ENCODE measurements at regions not wholly inside any gene's neighbourhood (a gene's known extent, or its start where the extent isn't known, plus 50 kb on each side); places are given as distances from the start of the nearest gene placed in this dataset.

DNA sequence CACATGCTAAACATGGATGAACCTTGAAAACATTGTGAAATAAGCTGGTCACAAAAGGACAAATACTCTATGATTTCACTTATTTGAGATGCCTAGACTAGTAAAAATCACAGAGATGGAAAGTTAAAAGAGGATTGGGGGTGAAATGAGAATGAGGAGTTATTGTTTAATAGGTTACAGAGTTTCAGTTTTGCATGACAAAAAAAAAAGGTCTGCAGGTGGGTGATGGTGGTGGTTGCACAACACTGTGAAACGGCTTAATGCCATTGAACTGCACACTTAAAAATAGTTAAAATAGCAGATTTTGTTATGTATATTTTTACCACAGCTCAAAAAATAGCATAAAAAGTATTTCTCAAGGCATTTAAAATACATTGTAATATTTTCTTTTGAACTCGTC lies 151.9 kb upstream of the NRXN3 start:
- Histone ChIP-seq H2BK5ac (ENCODE audit: low read length) (no peak overlapping the region), H3K27me3 (ENCODE audit: insufficient read depth, low read length, poor library complexity) (no peaks in the 10 kb centered on the region), H3K56ac (ENCODE audit: low read length) (no peak overlapping the region), H3K36me3 (ENCODE audit: control insufficient read depth, insufficient read depth, low read length) (no peaks in the 10 kb centered on the region), H3K79me2 (ENCODE audit: control insufficient read depth, insufficient read depth, low read length) (no peaks in the 10 kb centered on the region), H3K4me2 (ENCODE audit: low read length) (no peak overlapping the region), H4K5ac (ENCODE audit: low read length) (no peak overlapping the region), H3K23ac (ENCODE audit: low read length) (no peak overlapping the region), H3K4me1 (ENCODE audit: control insufficient read depth, low read depth, low read length) (no peaks in the 10 kb centered on the region), H2BK120ac (ENCODE audit: low read depth, low read length) (no peak overlapping the region), H3K9ac (ENCODE audit: low read length) (no peak overlapping the region), H3K27ac (ENCODE audit: low read depth, low read length) (no peak overlapping the region), H2AK5ac (ENCODE audit: low read length) (no peak overlapping the region), H4K8ac (ENCODE audit: low read depth, low read length) (no peak overlapping the region), H2BK15ac (replicated peaks; ENCODE audit: low read depth) (no peak overlapping the region), H3K4me3 (ENCODE audit: low read length) (no peak overlapping the region), H3K4ac (ENCODE audit: low read depth, low read length) (no peak overlapping the region), H3K79me1 (ENCODE audit: low read length) (no peaks in the 10 kb centered on the region), H3K18ac (ENCODE audit: low read length) (no peak overlapping the region)
- no CpG with 5 or more reads among the region's 2 CpGs for WGBS (ENCODE audit: extremely low coverage, insufficient coverage, low lambda C conversion rate)
- DNase-seq, result no peak

DNA sequence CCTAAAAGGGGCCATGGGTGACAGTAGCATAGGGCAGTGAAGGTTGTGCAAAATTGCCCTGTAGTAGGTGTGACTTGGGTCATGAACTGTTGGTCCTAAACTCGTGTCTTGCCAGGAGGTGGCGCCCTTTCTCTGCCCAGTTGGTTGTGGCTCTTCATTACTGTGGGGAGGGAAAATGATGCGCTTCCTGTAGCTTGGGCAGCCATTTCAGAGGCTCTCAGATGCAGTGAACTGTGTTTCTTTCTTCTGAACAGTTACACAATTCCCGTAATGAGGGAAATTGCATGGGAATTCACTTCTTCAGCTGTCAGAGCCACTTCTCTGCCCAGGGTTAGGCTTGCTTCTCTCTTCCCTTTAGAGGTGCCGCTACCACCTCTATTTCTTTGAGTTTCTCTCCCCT lies 148.1 kb upstream of the NRXN3 start:
- no peak overlapping the region for H3K23ac ChIP-seq (ENCODE audit: low read length)
- no peaks in the 10 kb centered on the region for H3K79me2 ChIP-seq (ENCODE audit: control insufficient read depth, insufficient read depth, low read length)
- H3K36me3 ChIP-seq (ENCODE audit: control insufficient read depth, insufficient read depth, low read length), result no peaks in the 10 kb centered on the region
- DNase-seq, result peak; percentile 91
- no peak overlapping the region for H3K4me2 ChIP-seq (ENCODE audit: low read length)
- no peak overlapping the region for H3K56ac ChIP-seq (ENCODE audit: low read length)
- no peak overlapping the region for H2BK15ac ChIP-seq (replicated peaks; ENCODE audit: low read depth)
- H3K4me3 ChIP-seq (ENCODE audit: low read length), result no peak overlapping the region
- no peaks in the 10 kb centered on the region for H3K79me1 ChIP-seq (ENCODE audit: low read length)
- H3K4me1 ChIP-seq (ENCODE audit: control insufficient read depth, low read depth, low read length), result no peaks in the 10 kb centered on the region
- H4K8ac ChIP-seq (ENCODE audit: low read depth, low read length), result no peak overlapping the region
- no peaks in the 10 kb centered on the region for H3K27me3 ChIP-seq (ENCODE audit: insufficient read depth, low read length, poor library complexity)
- H2BK5ac ChIP-seq (ENCODE audit: low read length), result no peak overlapping the region
- no peak overlapping the region for H3K4ac ChIP-seq (ENCODE audit: low read depth, low read length)
- no peak overlapping the region for H3K18ac ChIP-seq (ENCODE audit: low read length)
- no peak overlapping the region for H3K27ac ChIP-seq (ENCODE audit: low read depth, low read length)
- H3K9ac ChIP-seq (ENCODE audit: low read length), result no peak overlapping the region
- no CpG with 5 or more reads among the region's 5 CpGs for WGBS (ENCODE audit: extremely low coverage, insufficient coverage, low lambda C conversion rate)
- no peak overlapping the region for H2BK120ac ChIP-seq (ENCODE audit: low read depth, low read length)
- H4K5ac ChIP-seq (ENCODE audit: low read length), result no peak overlapping the region
- no peak overlapping the region for H2AK5ac ChIP-seq (ENCODE audit: low read length)

DNA sequence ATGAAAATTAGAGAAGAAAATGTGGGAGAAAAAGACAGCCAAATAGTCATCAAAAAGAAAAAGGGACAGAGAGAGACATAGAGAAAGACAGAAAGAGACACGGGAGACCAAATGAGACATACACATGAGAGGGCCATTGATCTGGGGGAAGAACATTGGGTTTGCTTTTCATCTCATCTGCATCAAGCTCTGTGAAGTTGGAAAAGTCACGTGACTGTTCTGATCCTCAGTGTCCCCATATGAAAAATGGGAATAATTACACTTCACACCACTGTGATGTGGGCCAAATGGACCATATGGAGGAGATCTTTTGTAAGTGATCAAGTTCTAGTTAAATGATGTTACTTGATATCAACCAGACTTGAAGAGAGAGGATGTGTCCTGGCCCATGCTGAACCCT lies 147.1 kb upstream of the NRXN3 start:
- Histone ChIP-seq H3K23ac (ENCODE audit: low read length) (no peak overlapping the region), H2BK120ac (ENCODE audit: low read depth, low read length) (no peak overlapping the region), H3K27ac (ENCODE audit: low read depth, low read length) (no peak overlapping the region), H3K56ac (ENCODE audit: low read length) (no peak overlapping the region), H4K8ac (ENCODE audit: low read depth, low read length) (no peak overlapping the region), H3K4me1 (ENCODE audit: control insufficient read depth, low read depth, low read length) (no peaks in the 10 kb centered on the region), H2BK5ac (ENCODE audit: low read length) (no peak overlapping the region), H3K18ac (ENCODE audit: low read length) (no peak overlapping the region), H3K36me3 (ENCODE audit: control insufficient read depth, insufficient read depth, low read length) (no peaks in the 10 kb centered on the region), H3K27me3 (ENCODE audit: insufficient read depth, low read length, poor library complexity) (no peaks in the 10 kb centered on the region), H4K5ac (ENCODE audit: low read length) (no peak overlapping the region), H3K9ac (ENCODE audit: low read length) (no peak overlapping the region), H3K4ac (ENCODE audit: low read depth, low read length) (no peak overlapping the region), H3K4me3 (ENCODE audit: low read length) (no peak overlapping the region), H2AK5ac (ENCODE audit: low read length) (no peak overlapping the region), H3K79me2 (ENCODE audit: control insufficient read depth, insufficient read depth, low read length) (no peaks in the 10 kb centered on the region), H3K79me1 (ENCODE audit: low read length) (no peaks in the 10 kb centered on the region), H2BK15ac (replicated peaks; ENCODE audit: low read depth) (no peak overlapping the region), H3K4me2 (ENCODE audit: low read length) (no peak overlapping the region)
- DNase-seq, result no peak
- WGBS (ENCODE audit: extremely low coverage, insufficient coverage, low lambda C conversion rate), result no CpG with 5 or more reads among the region's 2 CpGs

GRCh38 chr14:78028471-78028870 lies 141.7 kb upstream of the NRXN3 start:
- Histone ChIP-seq H2BK15ac (replicated peaks; ENCODE audit: low read depth) (no peak overlapping the region), H2BK120ac (ENCODE audit: low read depth, low read length) (no peak overlapping the region), H3K27ac (ENCODE audit: low read depth, low read length) (no peak overlapping the region), H3K4me1 (ENCODE audit: control insufficient read depth, low read depth, low read length) (peaks cover 3% of the 10 kb centered on the region), H3K79me1 (ENCODE audit: low read length) (no peaks in the 10 kb centered on the region), H2AK5ac (ENCODE audit: low read length) (no peak overlapping the region), H3K23ac (ENCODE audit: low read length) (no peak overlapping the region), H3K4me3 (ENCODE audit: low read length) (no peak overlapping the region), H3K56ac (ENCODE audit: low read length) (peak overlapping the region; percentile 47), H3K4me2 (ENCODE audit: low read length) (no peak overlapping the region), H4K5ac (ENCODE audit: low read length) (no peak overlapping the region), H2BK5ac (ENCODE audit: low read length) (no peak overlapping the region), H4K8ac (ENCODE audit: low read depth, low read length) (no peak overlapping the region), H3K18ac (ENCODE audit: low read length) (no peak overlapping the region), H3K9ac (ENCODE audit: low read length) (no peak overlapping the region), H3K4ac (ENCODE audit: low read depth, low read length) (no peak overlapping the region), H3K27me3 (ENCODE audit: insufficient read depth, low read length, poor library complexity) (no peaks in the 10 kb centered on the region), H3K36me3 (ENCODE audit: control insufficient read depth, insufficient read depth, low read length) (no peaks in the 10 kb centered on the region), H3K79me2 (ENCODE audit: control insufficient read depth, insufficient read depth, low read length) (no peaks in the 10 kb centered on the region)
- WGBS (ENCODE audit: extremely low coverage, insufficient coverage, low lambda C conversion rate), result no CpG with 5 or more reads among the region's 1 CpG
- DNase-seq, result peak; percentile 23

DNA sequence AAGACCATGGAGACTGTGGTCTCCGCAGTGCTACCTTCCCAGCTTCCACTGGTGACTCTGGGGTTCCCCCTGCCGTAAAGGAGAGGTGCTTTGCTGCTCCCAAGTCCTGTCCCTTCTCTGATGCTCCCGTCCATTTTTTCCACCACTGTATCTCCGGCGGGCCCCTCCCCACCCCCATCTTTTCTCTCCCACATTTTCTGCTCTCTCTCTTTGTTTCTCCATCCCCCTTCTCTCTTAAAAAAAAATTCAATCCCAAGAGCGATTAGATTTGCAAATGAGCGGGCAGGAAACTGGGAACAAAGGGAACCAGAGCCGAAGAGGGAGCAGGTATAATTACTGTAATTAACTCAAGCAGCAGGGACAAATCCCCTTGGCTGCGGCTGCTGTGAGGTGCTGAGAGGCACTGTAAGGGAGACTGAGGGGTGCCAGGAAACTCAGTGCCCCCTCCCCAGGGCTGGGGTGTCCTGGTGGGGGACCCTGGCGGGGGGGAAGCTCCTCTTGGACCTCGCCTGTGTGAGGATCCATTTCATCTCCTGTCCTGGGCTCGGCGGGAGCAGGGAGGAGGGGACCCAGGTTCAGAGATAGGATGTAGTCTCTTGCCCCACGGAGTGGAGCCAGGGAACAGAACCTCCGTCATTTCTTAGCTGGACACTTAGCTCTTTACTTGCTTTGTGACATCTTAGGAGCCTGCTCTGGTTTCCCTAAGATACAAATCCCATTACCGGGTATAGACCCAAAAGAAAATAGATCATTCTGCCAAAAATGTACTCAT lies 140.4 kb upstream of the NRXN3 start:
- H3K56ac ChIP-seq (ENCODE audit: low read length), result peak overlapping the region; percentile 73
- no CpG with 5 or more reads among the region's 16 CpGs for WGBS (ENCODE audit: extremely low coverage, insufficient coverage, low lambda C conversion rate)
- H2AK5ac ChIP-seq (ENCODE audit: low read length), result no peak overlapping the region
- H3K9ac ChIP-seq (ENCODE audit: low read length), result no peak overlapping the region
- no peak overlapping the region for H3K4me3 ChIP-seq (ENCODE audit: low read length)
- H3K23ac ChIP-seq (ENCODE audit: low read length), result no peak overlapping the region
- no peaks in the 10 kb centered on the region for H3K36me3 ChIP-seq (ENCODE audit: control insufficient read depth, insufficient read depth, low read length)
- no peak overlapping the region for H2BK15ac ChIP-seq (replicated peaks; ENCODE audit: low read depth)
- H3K79me1 ChIP-seq (ENCODE audit: low read length), result no peaks in the 10 kb centered on the region
- H3K79me2 ChIP-seq (ENCODE audit: control insufficient read depth, insufficient read depth, low read length), result no peaks in the 10 kb centered on the region
- no peak overlapping the region for H4K5ac ChIP-seq (ENCODE audit: low read length)
- H4K8ac ChIP-seq (ENCODE audit: low read depth, low read length), result no peak overlapping the region
- peak overlapping the region; percentile 39 for H3K18ac ChIP-seq (ENCODE audit: low read length)
- H2BK120ac ChIP-seq (ENCODE audit: low read depth, low read length), result peak overlapping the region; percentile 39
- H3K27me3 ChIP-seq (ENCODE audit: insufficient read depth, low read length, poor library complexity), result no peaks in the 10 kb centered on the region
- H2BK5ac ChIP-seq (ENCODE audit: low read length), result peak overlapping the region; percentile 20
- peak overlapping the region; percentile 21 for H3K4me2 ChIP-seq (ENCODE audit: low read length)
- DNase-seq, result peak; percentile 78
- peak overlapping the region; percentile 9 for H3K27ac ChIP-seq (ENCODE audit: low read depth, low read length)
- peaks cover 3% of the 10 kb centered on the region for H3K4me1 ChIP-seq (ENCODE audit: control insufficient read depth, low read depth, low read length)
- H3K4ac ChIP-seq (ENCODE audit: low read depth, low read length), result no peak overlapping the region

DNA sequence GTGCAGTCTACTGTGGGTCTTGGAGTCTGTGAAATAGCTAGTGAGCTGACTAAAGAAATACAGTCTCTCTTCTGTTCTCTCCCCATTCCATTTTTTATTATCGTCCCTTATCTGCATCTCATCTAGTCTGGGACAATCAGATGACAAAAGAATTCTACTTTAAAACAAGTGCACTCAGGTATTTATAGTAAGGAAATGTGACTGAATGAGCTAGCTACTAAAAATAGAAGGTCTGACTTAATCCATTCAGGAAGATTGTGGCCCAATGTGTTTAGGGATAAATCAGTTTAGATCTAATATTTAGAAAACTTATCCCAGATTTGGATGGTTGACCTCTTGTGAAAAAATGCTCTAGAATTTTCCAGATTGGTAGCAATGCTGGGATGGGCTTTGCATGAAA lies 126.8 kb upstream of the NRXN3 start:
- H3K27ac ChIP-seq (ENCODE audit: low read depth, low read length), result no peak overlapping the region
- no peaks in the 10 kb centered on the region for H3K27me3 ChIP-seq (ENCODE audit: insufficient read depth, low read length, poor library complexity)
- DNase-seq, result no peak
- no peak overlapping the region for H2BK120ac ChIP-seq (ENCODE audit: low read depth, low read length)
- H2BK5ac ChIP-seq (ENCODE audit: low read length), result no peak overlapping the region
- H2BK15ac ChIP-seq (replicated peaks; ENCODE audit: low read depth), result no peak overlapping the region
- no peak overlapping the region for H3K9ac ChIP-seq (ENCODE audit: low read length)
- no CpG with 5 or more reads among the region's 1 CpG for WGBS (ENCODE audit: extremely low coverage, insufficient coverage, low lambda C conversion rate)
- H3K79me2 ChIP-seq (ENCODE audit: control insufficient read depth, insufficient read depth, low read length), result no peaks in the 10 kb centered on the region
- H3K56ac ChIP-seq (ENCODE audit: low read length), result no peak overlapping the region
- H3K36me3 ChIP-seq (ENCODE audit: control insufficient read depth, insufficient read depth, low read length), result no peaks in the 10 kb centered on the region
- no peaks in the 10 kb centered on the region for H3K4me1 ChIP-seq (ENCODE audit: control insufficient read depth, low read depth, low read length)
- no peak overlapping the region for H3K4me2 ChIP-seq (ENCODE audit: low read length)
- H3K4ac ChIP-seq (ENCODE audit: low read depth, low read length), result no peak overlapping the region
- no peaks in the 10 kb centered on the region for H3K79me1 ChIP-seq (ENCODE audit: low read length)
- no peak overlapping the region for H3K18ac ChIP-seq (ENCODE audit: low read length)
- H4K5ac ChIP-seq (ENCODE audit: low read length), result no peak overlapping the region
- H4K8ac ChIP-seq (ENCODE audit: low read depth, low read length), result no peak overlapping the region
- H3K4me3 ChIP-seq (ENCODE audit: low read length), result no peak overlapping the region
- no peak overlapping the region for H3K23ac ChIP-seq (ENCODE audit: low read length)
- no peak overlapping the region for H2AK5ac ChIP-seq (ENCODE audit: low read length)

All from mesendoderm (in vitro differentiated cells).